Lower leg skin (tissue), 4 donors: ENCODE measurements at regions not wholly inside any gene's neighbourhood (a gene's known extent, or its start where the extent isn't known, plus 50 kb on each side); places are given as distances from the start of the nearest gene placed in this dataset.

ENCODE experiments used
- DNase-seq, 2 donors: peaks; one replicate each; pipeline ENCODE4 v3.0.0-alpha.2; 2019; ENCODE audit warnings: low spot score in 2 of 2
- H3K4me3 ChIP-seq: fragments of 200-600 bp; sonication (generic); 2 replicates; pipeline ENCODE4 v1.5.1; 2017; ENCODE audit warnings: mild to moderate bottlenecking, low read depth; ENCODE audit not compliant: poor library complexity, severe bottlenecking
- CTCF ChIP-seq, 3 donors: fragments of 450-650 bp; IDR thresholded peaks; one replicate each; pipeline ENCODE4 v1.5.1; 2016; ENCODE audit warnings: antibody characterized with exemption in 3 of 3, mild to moderate bottlenecking in 3 of 3, moderate library complexity in 2 of 3
- POLR2A ChIP-seq, 2 donors: fragments of 450-650 bp; IDR thresholded peaks; one replicate each; pipeline ENCODE4 v1.6.1; 2016 to 2017; ENCODE audit warnings: antibody characterized with exemption in 2 of 2, mild to moderate bottlenecking in 1 of 2, moderate library complexity in 1 of 2
- WGBS, 2 donors: methylation state at CpG; one replicate each; pipeline ENCODE4 v1.1.5; 2018; 5-methylcytosine and 5-hydroxymethylcytosine counted together
- intact Hi-C: fragments of 100-400 bp; cut with DNase I; formaldehyde crosslinking; loops from one replicate; pipeline ENCODE4 v1.15.0; 2023; ENCODE audit warnings: low total_unique reads

- intact Hi-C loops, result no loop called here
- no peak for DNase-seq
- 93 to 95% methylated on average over 1 of the region's 1 CpG for WGBS, 2 donors
- no peak overlapping the region for H3K4me3 ChIP-seq
- no peak for TF ChIP-seq POLR2A (IDR thresholded peaks at IDR 0.05)
Observed at GRCh38 chr22:25489947-25490346, 74.5 kb upstream of the GRK3 start.

DNA sequence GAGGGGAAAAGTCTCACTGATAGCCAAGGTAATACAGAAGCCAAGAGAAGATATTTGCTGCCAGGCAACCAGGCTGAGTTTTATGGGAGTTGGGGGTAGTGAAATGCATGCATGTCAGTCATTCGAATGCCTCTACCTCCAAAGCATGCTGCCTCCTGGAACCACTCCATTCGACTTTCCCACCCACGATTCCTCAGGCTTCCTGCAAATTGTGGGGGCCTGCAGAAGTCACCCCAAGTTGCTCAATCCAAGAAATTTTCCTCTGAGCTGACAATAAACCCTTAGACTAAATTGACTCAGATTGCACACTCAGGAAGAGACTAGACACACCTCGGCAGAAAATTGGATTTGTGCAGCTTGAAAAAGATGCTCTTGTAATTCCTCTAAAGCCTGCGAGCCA lies 73.6 kb upstream of the GRK3 start:
- DNase-seq, result no peak
- TF ChIP-seq POLR2A (IDR thresholded peaks at IDR 0.05) (no peak), CTCF (IDR thresholded peaks at IDR 0.05) (no peak)
- 87 to 89% methylated on average over 5 of the region's 5 CpGs for WGBS, 2 donors

GRCh38 chr22:25492162-25492561 lies 72.3 kb upstream of the GRK3 start:
- H3K4me3 ChIP-seq, result no peak overlapping the region
- no peak for TF ChIP-seq POLR2A (IDR thresholded peaks at IDR 0.05)
- TF ChIP-seq CTCF (IDR thresholded peaks at IDR 0.05), result no peak
- intact Hi-C loops, result no loop called here
- DNase-seq, result no peak

More for the DNA sequence above, 73.6 kb upstream of the GRK3 start:
- no peak overlapping the region for H3K4me3 ChIP-seq
- intact Hi-C loops, result no loop called here

- intact Hi-C loops, result no loop called here
- whole genome bisulfite sequencing, 2 donors, result 50 to 64% methylated on average over 15 of the region's 15 CpGs
- no peak for DNase-seq
- no peak overlapping the region for H3K4me3 ChIP-seq
- no peak for TF ChIP-seq POLR2A (IDR thresholded peaks at IDR 0.05)
- no peak for TF ChIP-seq CTCF (IDR thresholded peaks at IDR 0.05)
Observed at GRCh38 chr22:25492841-25493734, 71.4 kb upstream of the GRK3 start.

- no peak overlapping the region for H3K4me3 ChIP-seq
- intact Hi-C loops, result no loop called here
- no peak for TF ChIP-seq POLR2A (IDR thresholded peaks at IDR 0.05)
- TF ChIP-seq CTCF (IDR thresholded peaks at IDR 0.05), result no peak
- no peak for DNase-seq
- WGBS, 2 donors, result 67 to 76% methylated on average over 4 of the region's 4 CpGs
Observed at GRCh38 chr22:25493794-25494193, 70.7 kb upstream of the GRK3 start.

GRCh38 chr22:25494774-25495173 lies 69.7 kb upstream of the GRK3 start:
- no peak for TF ChIP-seq POLR2A (IDR thresholded peaks at IDR 0.05)
- TF ChIP-seq CTCF (IDR thresholded peaks at IDR 0.05), result no peak
- 55 to 59% methylated on average over 3 of the region's 3 CpGs for WGBS, 2 donors
- intact Hi-C loops, result no loop called here

More at GRCh38 chr22:25494774-25495173, 69.7 kb upstream of the GRK3 start:
- no peak overlapping the region for H3K4me3 ChIP-seq
- DNase-seq, result no peak
